Suprapubic skin (tissue), 4 donors: ENCODE measurements at regions not wholly inside any gene's neighbourhood (a gene's known extent, or its start where the extent isn't known, plus 50 kb on each side); places are given as distances from the start of the nearest gene placed in this dataset.

Experiments used
- CTCF ChIP-seq, 2 donors: fragments of 200-600 bp in 1 of 2; fragments of 450-650 bp in 1 of 2; sonication (generic) in 1 of 2; IDR thresholded peaks; one replicate each; pipeline ENCODE4 v1.5.1; 2016 to 2019; ENCODE audit warnings: antibody characterized with exemption in 2 of 2, mild to moderate bottlenecking in 1 of 2, moderate library complexity in 1 of 2
- EP300 ChIP-seq: sonication (generic); formaldehyde crosslinking; IDR thresholded peaks from one replicate; pipeline ENCODE4 v1.6.1; 2017; ENCODE audit warnings: antibody characterized with exemption
- POLR2A ChIP-seq, 2 donors: fragments of 450-650 bp; IDR thresholded peaks; one replicate each; pipeline ENCODE4 v1.6.1; 2017; ENCODE audit warnings: antibody characterized with exemption in 2 of 2, mild to moderate bottlenecking in 2 of 2, moderate library complexity in 2 of 2
- POLR2AphosphoS5 ChIP-seq, 3 donors: sonication (generic); formaldehyde crosslinking; IDR thresholded peaks; one replicate each; pipeline ENCODE4 v1.6.1; 2017; ENCODE audit warnings: antibody characterized with exemption in 3 of 3

GRCh38 chr3:106167728-106168127 lies 298.9 kb upstream of the CBLB start:
- TF ChIP-seq CTCF (IDR thresholded peaks at IDR 0.05) (no peak), POLR2AphosphoS5 (IDR thresholded peaks at IDR 0.05) (no peak), POLR2A (IDR thresholded peaks at IDR 0.05) (no peak), EP300 (no peak)
